H1 (cell line): ENCODE measurements at regions not wholly inside any gene's neighbourhood (a gene's known extent, or its start where the extent isn't known, plus 50 kb on each side); places are given as distances from the start of the nearest gene placed in this dataset.
A peak's percentile ranks its signal among the peaks of the same experiment; 100 is the strongest.

Source experiments
- CTCF ChIA-PET: fragments of 300-600 bp; sonication (Branson Sonifier 250); formaldehyde crosslinking; loops from one replicate; lab custom pipeline; 2021; ENCODE audit not compliant: partially characterized antibody; lab: Charles Lee
- POLR2A ChIA-PET: fragments of 300-600 bp; sonication (Branson Sonifier 250); formaldehyde crosslinking; loops from one replicate; lab custom pipeline; 2021; ENCODE audit warnings: inconsistent platforms; ENCODE audit not compliant: partially characterized antibody; lab: Charles Lee
- DNase-seq, 2 experiments: peaks; one replicate each; pipeline versions ENCODE4 v3.0.0 to v3.0.0-alpha.2; 2010 to 2022; ENCODE audit warnings: low spot score in 2 of 2, low read depth in 1 of 2, mixed read lengths in 1 of 2
- FAIRE-seq: peaks from 2 replicates; lab custom pipeline; 2011; peaks lifted over from hg19 to GRCh38; lab: Jason Lieb, UNC
- H2AFZ ChIP-seq: 2 replicates; pipeline ENCODE4 v1.8.1; 2012; ENCODE audit warnings: low read length, inconsistent platforms
- H2AK5ac ChIP-seq: 2 replicates; pipeline ENCODE4 v1.6.1; 2013; ENCODE audit warnings: low read depth, low read length
- H2BK120ac ChIP-seq: replicated peaks from 2 replicates; pipeline ENCODE3; 2013; ENCODE audit warnings: low read depth, low read length, inconsistent platforms
- H2BK12ac ChIP-seq: 2 replicates; pipeline ENCODE4 v1.6.1; 2013; ENCODE audit warnings: low read depth, low read length
- H2BK15ac ChIP-seq: 2 replicates; pipeline ENCODE4 v1.6.1; 2013; ENCODE audit warnings: low read length
- H2BK20ac ChIP-seq: 2 replicates; pipeline ENCODE4 v1.6.1; 2013; ENCODE audit warnings: low read length
- H2BK5ac ChIP-seq: 2 replicates; pipeline ENCODE4 v1.6.1; 2013; ENCODE audit warnings: low read depth, low read length
- H3K14ac ChIP-seq: 2 replicates; pipeline ENCODE4 v1.6.1; 2013; ENCODE audit warnings: inconsistent platforms; ENCODE audit not compliant: insufficient read length
- H3K18ac ChIP-seq: 2 replicates; pipeline ENCODE4 v1.6.1; 2013; ENCODE audit warnings: low read length; ENCODE audit errors: extremely low read depth
- H3K23ac ChIP-seq: 2 replicates; pipeline ENCODE4 v1.6.1; 2013; ENCODE audit warnings: inconsistent platforms; ENCODE audit not compliant: insufficient read length
- H3K23me2 ChIP-seq: 2 replicates; pipeline ENCODE4 v1.6.1; 2013; ENCODE audit warnings: low read depth, low read length
- H3K27ac ChIP-seq: 2 replicates; pipeline ENCODE4 v1.6.1; 2011; ENCODE audit warnings: low read depth, low read length, inconsistent platforms
- H3K27me3 ChIP-seq, 4 experiments: replicated peaks in 1 of 4; 1 replicate in 1 of 4; 2 replicates in 3 of 4; pipeline versions ENCODE4 v1.6.1 to v1.8.1; 2011 to 2013; ENCODE audit warnings: low read length in 3 of 4, mild to moderate bottlenecking in 3 of 4, inconsistent platforms in 2 of 4, mixed read lengths in 2 of 4, moderate library complexity in 1 of 4; ENCODE audit not compliant: control insufficient read depth in 3 of 4, insufficient read depth in 3 of 4; ENCODE audit errors: extremely low read depth in 1 of 4
- H3K36me3 ChIP-seq, 4 experiments: 2 replicates each; pipeline versions ENCODE4 v1.6.1 to v1.8.1; 2011 to 2013; ENCODE audit warnings: mild to moderate bottlenecking in 4 of 4, low read length in 3 of 4, moderate library complexity in 2 of 4, control low read depth in 1 of 4, inconsistent platforms in 1 of 4; ENCODE audit not compliant: insufficient read depth in 4 of 4, control insufficient read depth in 2 of 4
- H3K4ac ChIP-seq: replicated peaks from 2 replicates; pipeline ENCODE3; 2013; ENCODE audit warnings: low read length, low read depth, mixed read lengths, inconsistent platforms; ENCODE audit not compliant: insufficient read length
- H3K4me1 ChIP-seq, 4 experiments: replicated peaks in 1 of 4; 1 replicate in 1 of 4; 2 replicates in 3 of 4; pipeline versions ENCODE4 v1.6.1 to v1.8.1; 2011 to 2013; ENCODE audit warnings: low read length in 3 of 4, inconsistent platforms in 2 of 4, mixed read lengths in 1 of 4; ENCODE audit not compliant: insufficient read depth in 4 of 4, control insufficient read depth in 3 of 4
- H3K4me2 ChIP-seq, 2 experiments: 2 replicates each; pipeline versions ENCODE4 v1.6.1 to v1.8.1; 2011 to 2013; ENCODE audit warnings: low read depth in 2 of 2, low read length in 2 of 2, control low read depth in 1 of 2, inconsistent platforms in 1 of 2, mild to moderate bottlenecking in 1 of 2; ENCODE audit not compliant: insufficient read depth in 1 of 2
- H3K4me3 ChIP-seq, 4 experiments: fragments of 200-600, 300-600 bp in 1 of 4; sonication (generic), shearing (Covaris generic), sonication (Bioruptor Twin) in 1 of 4; 2 replicates each; pipeline versions ENCODE4 v1.5.1 to v1.8.1; 2011 to 2016; ENCODE audit warnings: low read length in 4 of 4, low read depth in 3 of 4, control low read depth in 2 of 4, inconsistent platforms in 2 of 4, mild to moderate bottlenecking in 2 of 4, mixed read lengths in 1 of 4, moderate library complexity in 1 of 4; ENCODE audit not compliant: insufficient read depth in 2 of 4; ENCODE audit errors: extremely low read depth in 1 of 4
- H3K56ac ChIP-seq: replicated peaks from 2 replicates; pipeline ENCODE3; 2013; ENCODE audit warnings: low read depth, mild to moderate bottlenecking, mixed read lengths, low read length, inconsistent platforms; ENCODE audit not compliant: insufficient read length
- H3K79me1 ChIP-seq: 2 replicates; pipeline ENCODE4 v1.6.1; 2013; ENCODE audit warnings: low read depth, low read length, control low read depth
- H3K79me2 ChIP-seq, 2 experiments: 2 replicates each; pipeline versions ENCODE4 v1.6.1 to v1.8.1; 2012 to 2013; ENCODE audit warnings: low read length in 2 of 2, mild to moderate bottlenecking in 2 of 2, inconsistent platforms in 1 of 2; ENCODE audit not compliant: insufficient read depth in 2 of 2, control insufficient read depth in 1 of 2
- H3K9ac ChIP-seq, 4 experiments: replicated peaks in 1 of 4; 1 replicate in 1 of 4; 2 replicates in 3 of 4; pipeline versions ENCODE4 v1.6.1 to v1.8.1; 2011 to 2013; ENCODE audit warnings: low read depth in 3 of 4, low read length in 3 of 4, control low read depth in 2 of 4, mild to moderate bottlenecking in 2 of 4, moderate library complexity in 2 of 4, inconsistent platforms in 1 of 4; ENCODE audit errors: extremely low read depth in 1 of 4
- H3K9me3 ChIP-seq, 2 experiments: 2 replicates each; pipeline versions ENCODE4 v1.6.1 to v1.8.1; 2012 to 2013; ENCODE audit warnings: mild to moderate bottlenecking in 2 of 2, moderate library complexity in 2 of 2, control low read depth in 1 of 2, inconsistent platforms in 1 of 2, low read depth in 1 of 2, low read length in 1 of 2, mixed read lengths in 1 of 2; ENCODE audit not compliant: insufficient read depth in 2 of 2
- H4K20me1 ChIP-seq, 2 experiments: replicated peaks in 1 of 2; 2 replicates each; pipeline versions ENCODE3 to v1.8.1; 2011 to 2013; ENCODE audit warnings: inconsistent platforms in 2 of 2, low read length in 2 of 2, mild to moderate bottlenecking in 1 of 2; ENCODE audit not compliant: insufficient read depth in 2 of 2, control insufficient read depth in 1 of 2
- H4K5ac ChIP-seq: 2 replicates; pipeline ENCODE4 v1.6.1; 2013; ENCODE audit warnings: low read length, low read depth, mixed read lengths, inconsistent platforms; ENCODE audit not compliant: insufficient read length
- H4K8ac ChIP-seq: 2 replicates; pipeline ENCODE4 v1.8.0; 2013; ENCODE audit warnings: mild to moderate bottlenecking, moderate library complexity, low read length, inconsistent platforms; ENCODE audit not compliant: insufficient read depth; ENCODE audit errors: extremely low read depth
- H4K91ac ChIP-seq: replicated peaks from 2 replicates; pipeline ENCODE3; 2013; ENCODE audit warnings: low read length, mixed read lengths, inconsistent platforms; ENCODE audit not compliant: insufficient read length
- BACH1 ChIP-seq: IDR thresholded peaks from 2 replicates; pipeline ENCODE4 v1.6.1; 2012; ENCODE audit warnings: low read length, improper control_type of control experiment
- EGR1 ChIP-seq: IDR thresholded peaks from 2 replicates; pipeline ENCODE4 v1.6.1; 2011; ENCODE audit warnings: low read depth, low read length, borderline replicate concordance
- EZH2 ChIP-seq: fragments of 200-600 bp; sonication (generic); IDR thresholded peaks from 2 replicates; pipeline ENCODE4 v1.7.1; 2012; ENCODE audit warnings: low read depth, mild to moderate bottlenecking, moderate library complexity, low read length, inconsistent platforms; ENCODE audit not compliant: severe bottlenecking
- RFX5 ChIP-seq: IDR thresholded peaks from 2 replicates; pipeline ENCODE4 v1.6.1; 2011; ENCODE audit warnings: low read depth, low read length, improper control_type of control experiment, borderline replicate concordance
- SIN3A ChIP-seq, 2 experiments: IDR thresholded peaks in 1 of 2; conservative IDR thresholded peaks in 1 of 2; 2 replicates each; pipeline ENCODE4 v1.6.1; 2011 to 2012; ENCODE audit warnings: low read length in 2 of 2, improper control_type of control experiment in 1 of 2, low read depth in 1 of 2, mild to moderate bottlenecking in 1 of 2
- SP4 ChIP-seq: IDR thresholded peaks from 2 replicates; pipeline ENCODE4 v1.6.1; 2012; ENCODE audit warnings: low read length, inconsistent platforms
- TAF7 ChIP-seq: optimal IDR thresholded peaks from 2 replicates; pipeline ENCODE3; 2011; ENCODE audit warnings: low read depth, mild to moderate bottlenecking, inconsistent platforms, low read length, moderate library complexity, borderline replicate concordance
- WGBS, 2 experiments: shearing (Covaris generic) in 1 of 2; methylation state at CpG; one replicate each; pipeline versions ENCODE4 v1.1.6 to v1.1.7; 2013 to 2015; ENCODE audit warnings: low lambda C conversion rate in 2 of 2, mixed read lengths in 2 of 2, inconsistent platforms in 1 of 2, low coverage in 1 of 2, missing lambda C conversion rate in 1 of 2; ENCODE audit not compliant: insufficient replicate concordance in 2 of 2, insufficient coverage in 1 of 2, insufficient read length in 1 of 2; ENCODE audit errors: extremely low coverage in 1 of 2, missing lambda C conversion rate in 1 of 2; 5-methylcytosine and 5-hydroxymethylcytosine counted together
- TF ChIP-seq, protein P1 (sequence below), 3 experiments: IDR thresholded peaks; 1 replicate in 2 of 3; 2 replicates in 1 of 3; pipeline versions ENCODE4 v1.5.1 to v1.6.1; 2011; ENCODE audit warnings: low read length in 3 of 3, mild to moderate bottlenecking in 3 of 3, inconsistent platforms in 2 of 3, low read depth in 1 of 3, moderate library complexity in 1 of 3; ENCODE audit not compliant: insufficient read depth in 1 of 3; ENCODE audit errors: control extremely low read depth in 1 of 3

DNA sequence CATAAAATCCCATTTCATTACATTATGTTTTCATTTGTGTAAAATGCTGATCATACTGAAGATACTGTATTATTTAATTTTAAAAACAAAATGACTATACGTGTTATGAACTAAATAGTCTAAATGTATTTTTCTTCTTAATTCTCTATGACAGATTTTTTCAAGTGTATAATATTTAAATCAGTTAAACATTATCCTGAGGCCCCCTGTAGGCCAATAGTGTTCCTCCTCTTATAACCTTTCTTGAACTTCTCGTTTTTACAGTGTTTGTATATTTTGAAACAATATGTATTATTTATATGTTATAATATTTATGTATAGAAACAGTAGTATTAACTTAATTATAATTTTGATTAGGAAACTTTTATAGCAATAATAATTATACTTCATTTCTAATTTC lies 151.1 kb upstream of the CHORDC1 start:
- no peak for FAIRE-seq
- H2BK15ac ChIP-seq: no peak overlapping the region
- POLR2A ChIA-PET: no interaction called here

More for the DNA sequence above, 151.1 kb upstream of the CHORDC1 start:
- H2BK12ac ChIP-seq: no peak overlapping the region
- no peak overlapping the region for H2AFZ ChIP-seq
- no peak for TF ChIP-seq SIN3A (conservative IDR thresholded peaks at IDR 0.05 in 1 of 2, IDR thresholded peaks at IDR 0.05 in 1 of 2; ENCODE audit: low read depth in 1 of 2, low read length in 2 of 2)
- TF ChIP-seq EGR1: no peak
- no peak for TF ChIP-seq TAF7
- TF ChIP-seq EZH2: no peak
- no peak for TF ChIP-seq RFX5
- TF ChIP-seq, protein P1, sequence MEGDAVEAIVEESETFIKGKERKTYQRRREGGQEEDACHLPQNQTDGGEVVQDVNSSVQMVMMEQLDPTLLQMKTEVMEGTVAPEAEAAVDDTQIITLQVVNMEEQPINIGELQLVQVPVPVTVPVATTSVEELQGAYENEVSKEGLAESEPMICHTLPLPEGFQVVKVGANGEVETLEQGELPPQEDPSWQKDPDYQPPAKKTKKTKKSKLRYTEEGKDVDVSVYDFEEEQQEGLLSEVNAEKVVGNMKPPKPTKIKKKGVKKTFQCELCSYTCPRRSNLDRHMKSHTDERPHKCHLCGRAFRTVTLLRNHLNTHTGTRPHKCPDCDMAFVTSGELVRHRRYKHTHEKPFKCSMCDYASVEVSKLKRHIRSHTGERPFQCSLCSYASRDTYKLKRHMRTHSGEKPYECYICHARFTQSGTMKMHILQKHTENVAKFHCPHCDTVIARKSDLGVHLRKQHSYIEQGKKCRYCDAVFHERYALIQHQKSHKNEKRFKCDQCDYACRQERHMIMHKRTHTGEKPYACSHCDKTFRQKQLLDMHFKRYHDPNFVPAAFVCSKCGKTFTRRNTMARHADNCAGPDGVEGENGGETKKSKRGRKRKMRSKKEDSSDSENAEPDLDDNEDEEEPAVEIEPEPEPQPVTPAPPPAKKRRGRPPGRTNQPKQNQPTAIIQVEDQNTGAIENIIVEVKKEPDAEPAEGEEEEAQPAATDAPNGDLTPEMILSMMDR (IDR thresholded peaks at IDR 0.05; ENCODE audit: control extremely low read depth in 1 of 3, insufficient read depth in 1 of 3, low read depth in 1 of 3, low read length in 3 of 3): peak in 1 of 3 experiments; percentile 3; a peak in 1 of 4 replicates
- no peak for TF ChIP-seq SP4
- TF ChIP-seq BACH1: no peak
- no peaks in the 10 kb centered on the region for H3K4me1 ChIP-seq
- H4K20me1 ChIP-seq: no peaks in the 10 kb centered on the region
- no peak overlapping the region for H4K5ac ChIP-seq
- H3K4ac ChIP-seq: no peak overlapping the region
- no peaks in the 10 kb centered on the region for H3K79me2 ChIP-seq
- no peak overlapping the region for H4K91ac ChIP-seq
- no peaks in the 10 kb centered on the region for H3K36me3 ChIP-seq
- H4K8ac ChIP-seq: no peak overlapping the region
- H3K79me1 ChIP-seq: no peaks in the 10 kb centered on the region
- H2BK120ac ChIP-seq: no peak overlapping the region
- no peak overlapping the region for H2BK5ac ChIP-seq
- no peak overlapping the region for H3K4me2 ChIP-seq
- no peaks in the 10 kb centered on the region for H3K23me2 ChIP-seq
- no peak overlapping the region for H3K18ac ChIP-seq
- H2AK5ac ChIP-seq: no peak overlapping the region
- H3K56ac ChIP-seq: no peak overlapping the region
- no peaks in the 10 kb centered on the region for H3K27me3 ChIP-seq
- no peaks in the 10 kb centered on the region for H3K9me3 ChIP-seq
- DNase-seq: no peak
- no peak overlapping the region for H2BK20ac ChIP-seq
- no peak overlapping the region for H3K14ac ChIP-seq
- H3K9ac ChIP-seq: no peak overlapping the region
- no peak overlapping the region for H3K23ac ChIP-seq
- no peak overlapping the region for H3K27ac ChIP-seq
- CTCF ChIA-PET: interaction anchor here (0.7 kb wide), 1 partner anchor 48 kb away, joined by 3 read pairs; no protein-coding TSS in a partner anchor
- no peak overlapping the region for H3K4me3 ChIP-seq
- 93% methylated on average over 2 of the region's 2 CpGs; no CpG with 5 or more reads in 1 of the 2 experiments for WGBS, 2 experiments
